GM21360 (cell line): ENCODE measurements at regions not wholly inside any gene's neighbourhood (a gene's known extent, or its start where the extent isn't known, plus 50 kb on each side); places are given as distances from the start of the nearest gene placed in this dataset.

Experiments
- ATAC-seq: cut with Tn5 transposase; IDR thresholded peaks from one replicate; pipeline ENCODE4 v1.9.1; 2021; ENCODE audit warnings: mild to moderate bottlenecking, moderate library complexity; ENCODE audit not compliant: unreplicated experiment

GRCh38 chr16:73251608-73252007 is 203.7 kb upstream of the ZFHX3 start:
- ATAC-seq: no peak

GRCh38 chr16:73248316-73248715 is 200.4 kb upstream of the ZFHX3 start:
- ATAC-seq: no peak

- no peak for ATAC-seq
These were observed 193.0 kb upstream of the ZFHX3 start for GRCh38 chr16:73240920-73241319.

GRCh38 chr16:73237601-73238000 is 189.7 kb upstream of the ZFHX3 start:
- ATAC-seq: no peak

GRCh38 chr16:73234496-73234895 is 186.6 kb upstream of the ZFHX3 start:
- no peak for ATAC-seq

GRCh38 chr16:73233846-73234424 is 186.0 kb upstream of the ZFHX3 start:
- ATAC-seq: no peak

- no peak for ATAC-seq
These were observed 185.4 kb upstream of the ZFHX3 start for GRCh38 chr16:73233329-73233765.

- no peak for ATAC-seq
These were observed 184.8 kb upstream of the ZFHX3 start for GRCh38 chr16:73232555-73233328.

- ATAC-seq: no peak
These were observed 184.1 kb upstream of the ZFHX3 start for GRCh38 chr16:73231944-73232554.

- no peak for ATAC-seq
These were observed 183.5 kb upstream of the ZFHX3 start for GRCh38 chr16:73231379-73231778.

- ATAC-seq: no peak
These were observed 182.7 kb upstream of the ZFHX3 start for GRCh38 chr16:73230651-73231050.

GRCh38 chr16:73228649-73229048 is 180.7 kb upstream of the ZFHX3 start:
- no peak for ATAC-seq

- ATAC-seq: no peak
These were observed 178.7 kb upstream of the ZFHX3 start for GRCh38 chr16:73226675-73227074.

- no peak for ATAC-seq
These were observed 178.1 kb upstream of the ZFHX3 start for GRCh38 chr16:73225983-73226382.

GRCh38 chr16:73220836-73221235 is 172.9 kb upstream of the ZFHX3 start:
- ATAC-seq: no peak

- no peak for ATAC-seq
These were observed 171.2 kb upstream of the ZFHX3 start for GRCh38 chr16:73219176-73219575.

GRCh38 chr16:73217654-73218053 is 169.7 kb upstream of the ZFHX3 start:
- ATAC-seq: no peak

GRCh38 chr16:73216932-73217331 is 169.0 kb upstream of the ZFHX3 start:
- ATAC-seq: no peak

GRCh38 chr16:73215678-73216377 is 167.9 kb upstream of the ZFHX3 start:
- no peak for ATAC-seq

- no peak for ATAC-seq
These were observed 167.1 kb upstream of the ZFHX3 start for GRCh38 chr16:73214825-73215677.
